Neural progenitor cell (in vitro differentiated cells): ENCODE measurements at regions not wholly inside any gene's neighbourhood (a gene's known extent, or its start where the extent isn't known, plus 50 kb on each side); places are given as distances from the start of the nearest gene placed in this dataset.

Experiments
- EZH2 ChIP-seq: fragments of 200-600 bp; sonication (generic); IDR thresholded peaks from 2 replicates; pipeline ENCODE4 v1.6.1; 2017; ENCODE audit warnings: antibody characterized with exemption, mild to moderate bottlenecking, moderate library complexity
- EZH2phosphoT487 ChIP-seq: fragments of 200-600 bp; sonication (generic); IDR thresholded peaks from 2 replicates; pipeline ENCODE4 v1.6.1; 2017; ENCODE audit warnings: antibody characterized with exemption
- TF ChIP-seq, protein P1 (sequence below): fragments of 200-600 bp; sonication (generic); IDR thresholded peaks from 2 replicates; pipeline ENCODE4 v1.5.1; 2017; ENCODE audit warnings: antibody characterized with exemption, mild to moderate bottlenecking

DNA sequence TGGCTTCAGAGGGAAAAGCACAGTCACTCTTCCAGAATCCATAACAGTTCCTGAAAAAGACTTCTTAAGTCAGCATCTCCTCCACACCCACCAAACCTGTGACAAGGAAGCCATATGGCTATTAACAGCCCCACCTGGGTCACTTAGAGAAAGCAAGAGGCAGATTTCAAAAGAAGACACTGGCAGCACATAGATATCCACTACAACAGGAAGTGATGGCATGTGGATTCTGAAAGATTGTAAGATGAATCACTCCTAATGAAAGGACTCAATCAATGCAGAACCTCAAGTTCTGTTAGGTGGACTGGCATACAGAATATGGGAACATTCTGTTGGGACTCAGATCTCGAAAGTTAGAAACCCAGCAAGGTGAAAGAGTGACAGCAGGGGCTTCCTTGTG lies 365.9 kb downstream of the TGFB2 start:
- TF ChIP-seq, protein P1, sequence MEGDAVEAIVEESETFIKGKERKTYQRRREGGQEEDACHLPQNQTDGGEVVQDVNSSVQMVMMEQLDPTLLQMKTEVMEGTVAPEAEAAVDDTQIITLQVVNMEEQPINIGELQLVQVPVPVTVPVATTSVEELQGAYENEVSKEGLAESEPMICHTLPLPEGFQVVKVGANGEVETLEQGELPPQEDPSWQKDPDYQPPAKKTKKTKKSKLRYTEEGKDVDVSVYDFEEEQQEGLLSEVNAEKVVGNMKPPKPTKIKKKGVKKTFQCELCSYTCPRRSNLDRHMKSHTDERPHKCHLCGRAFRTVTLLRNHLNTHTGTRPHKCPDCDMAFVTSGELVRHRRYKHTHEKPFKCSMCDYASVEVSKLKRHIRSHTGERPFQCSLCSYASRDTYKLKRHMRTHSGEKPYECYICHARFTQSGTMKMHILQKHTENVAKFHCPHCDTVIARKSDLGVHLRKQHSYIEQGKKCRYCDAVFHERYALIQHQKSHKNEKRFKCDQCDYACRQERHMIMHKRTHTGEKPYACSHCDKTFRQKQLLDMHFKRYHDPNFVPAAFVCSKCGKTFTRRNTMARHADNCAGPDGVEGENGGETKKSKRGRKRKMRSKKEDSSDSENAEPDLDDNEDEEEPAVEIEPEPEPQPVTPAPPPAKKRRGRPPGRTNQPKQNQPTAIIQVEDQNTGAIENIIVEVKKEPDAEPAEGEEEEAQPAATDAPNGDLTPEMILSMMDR, result no peak
- TF ChIP-seq EZH2 (no peak), EZH2phosphoT487 (no peak)
